H1 (cell line): ENCODE measurements at regions not wholly inside any gene's neighbourhood (a gene's known extent, or its start where the extent isn't known, plus 50 kb on each side); places are given as distances from the start of the nearest gene placed in this dataset.

Experiments
- CTCF ChIA-PET: fragments of 300-600 bp; sonication (Branson Sonifier 250); formaldehyde crosslinking; loops from one replicate; lab custom pipeline; 2021; ENCODE audit not compliant: partially characterized antibody; lab: Charles Lee
- POLR2A ChIA-PET: fragments of 300-600 bp; sonication (Branson Sonifier 250); formaldehyde crosslinking; loops from one replicate; lab custom pipeline; 2021; ENCODE audit warnings: inconsistent platforms; ENCODE audit not compliant: partially characterized antibody; lab: Charles Lee
- DNase-seq, 2 experiments: peaks; one replicate each; pipeline versions ENCODE4 v3.0.0 to v3.0.0-alpha.2; 2010 to 2022; ENCODE audit warnings: low spot score in 2 of 2, low read depth in 1 of 2, mixed read lengths in 1 of 2
- FAIRE-seq: peaks from 2 replicates; lab custom pipeline; 2011; peaks lifted over from hg19 to GRCh38; lab: Jason Lieb, UNC
- H2AFZ ChIP-seq: 2 replicates; pipeline ENCODE4 v1.8.1; 2012; ENCODE audit warnings: low read length, inconsistent platforms
- H2AK5ac ChIP-seq: 2 replicates; pipeline ENCODE4 v1.6.1; 2013; ENCODE audit warnings: low read depth, low read length
- H2BK120ac ChIP-seq: replicated peaks from 2 replicates; pipeline ENCODE3; 2013; ENCODE audit warnings: low read depth, low read length, inconsistent platforms
- H2BK12ac ChIP-seq: 2 replicates; pipeline ENCODE4 v1.6.1; 2013; ENCODE audit warnings: low read depth, low read length
- H2BK15ac ChIP-seq: 2 replicates; pipeline ENCODE4 v1.6.1; 2013; ENCODE audit warnings: low read length
- H2BK20ac ChIP-seq: 2 replicates; pipeline ENCODE4 v1.6.1; 2013; ENCODE audit warnings: low read length
- H2BK5ac ChIP-seq: 2 replicates; pipeline ENCODE4 v1.6.1; 2013; ENCODE audit warnings: low read depth, low read length
- H3K14ac ChIP-seq: 2 replicates; pipeline ENCODE4 v1.6.1; 2013; ENCODE audit warnings: inconsistent platforms; ENCODE audit not compliant: insufficient read length
- H3K18ac ChIP-seq: 2 replicates; pipeline ENCODE4 v1.6.1; 2013; ENCODE audit warnings: low read length; ENCODE audit errors: extremely low read depth
- H3K23ac ChIP-seq: 2 replicates; pipeline ENCODE4 v1.6.1; 2013; ENCODE audit warnings: inconsistent platforms; ENCODE audit not compliant: insufficient read length
- H3K23me2 ChIP-seq: 2 replicates; pipeline ENCODE4 v1.6.1; 2013; ENCODE audit warnings: low read depth, low read length
- H3K27ac ChIP-seq: 2 replicates; pipeline ENCODE4 v1.6.1; 2011; ENCODE audit warnings: low read depth, low read length, inconsistent platforms
- H3K27me3 ChIP-seq, 4 experiments: replicated peaks in 1 of 4; 1 replicate in 1 of 4; 2 replicates in 3 of 4; pipeline versions ENCODE4 v1.6.1 to v1.8.1; 2011 to 2013; ENCODE audit warnings: low read length in 3 of 4, mild to moderate bottlenecking in 3 of 4, inconsistent platforms in 2 of 4, mixed read lengths in 2 of 4, moderate library complexity in 1 of 4; ENCODE audit not compliant: control insufficient read depth in 3 of 4, insufficient read depth in 3 of 4; ENCODE audit errors: extremely low read depth in 1 of 4
- H3K36me3 ChIP-seq, 4 experiments: 2 replicates each; pipeline versions ENCODE4 v1.6.1 to v1.8.1; 2011 to 2013; ENCODE audit warnings: mild to moderate bottlenecking in 4 of 4, low read length in 3 of 4, moderate library complexity in 2 of 4, control low read depth in 1 of 4, inconsistent platforms in 1 of 4; ENCODE audit not compliant: insufficient read depth in 4 of 4, control insufficient read depth in 2 of 4
- H3K4ac ChIP-seq: replicated peaks from 2 replicates; pipeline ENCODE3; 2013; ENCODE audit warnings: low read length, low read depth, mixed read lengths, inconsistent platforms; ENCODE audit not compliant: insufficient read length
- H3K4me1 ChIP-seq, 4 experiments: replicated peaks in 1 of 4; 1 replicate in 1 of 4; 2 replicates in 3 of 4; pipeline versions ENCODE4 v1.6.1 to v1.8.1; 2011 to 2013; ENCODE audit warnings: low read length in 3 of 4, inconsistent platforms in 2 of 4, mixed read lengths in 1 of 4; ENCODE audit not compliant: insufficient read depth in 4 of 4, control insufficient read depth in 3 of 4
- H3K4me2 ChIP-seq, 2 experiments: 2 replicates each; pipeline versions ENCODE4 v1.6.1 to v1.8.1; 2011 to 2013; ENCODE audit warnings: low read depth in 2 of 2, low read length in 2 of 2, control low read depth in 1 of 2, inconsistent platforms in 1 of 2, mild to moderate bottlenecking in 1 of 2; ENCODE audit not compliant: insufficient read depth in 1 of 2
- H3K4me3 ChIP-seq, 4 experiments: fragments of 200-600, 300-600 bp in 1 of 4; sonication (generic), shearing (Covaris generic), sonication (Bioruptor Twin) in 1 of 4; 2 replicates each; pipeline versions ENCODE4 v1.5.1 to v1.8.1; 2011 to 2016; ENCODE audit warnings: low read length in 4 of 4, low read depth in 3 of 4, control low read depth in 2 of 4, inconsistent platforms in 2 of 4, mild to moderate bottlenecking in 2 of 4, mixed read lengths in 1 of 4, moderate library complexity in 1 of 4; ENCODE audit not compliant: insufficient read depth in 2 of 4; ENCODE audit errors: extremely low read depth in 1 of 4
- H3K56ac ChIP-seq: replicated peaks from 2 replicates; pipeline ENCODE3; 2013; ENCODE audit warnings: low read depth, mild to moderate bottlenecking, mixed read lengths, low read length, inconsistent platforms; ENCODE audit not compliant: insufficient read length
- H3K79me1 ChIP-seq: 2 replicates; pipeline ENCODE4 v1.6.1; 2013; ENCODE audit warnings: low read depth, low read length, control low read depth
- H3K79me2 ChIP-seq, 2 experiments: 2 replicates each; pipeline versions ENCODE4 v1.6.1 to v1.8.1; 2012 to 2013; ENCODE audit warnings: low read length in 2 of 2, mild to moderate bottlenecking in 2 of 2, inconsistent platforms in 1 of 2; ENCODE audit not compliant: insufficient read depth in 2 of 2, control insufficient read depth in 1 of 2
- H3K9ac ChIP-seq, 4 experiments: replicated peaks in 1 of 4; 1 replicate in 1 of 4; 2 replicates in 3 of 4; pipeline versions ENCODE4 v1.6.1 to v1.8.1; 2011 to 2013; ENCODE audit warnings: low read depth in 3 of 4, low read length in 3 of 4, control low read depth in 2 of 4, mild to moderate bottlenecking in 2 of 4, moderate library complexity in 2 of 4, inconsistent platforms in 1 of 4; ENCODE audit errors: extremely low read depth in 1 of 4
- H3K9me3 ChIP-seq, 2 experiments: 2 replicates each; pipeline versions ENCODE4 v1.6.1 to v1.8.1; 2012 to 2013; ENCODE audit warnings: mild to moderate bottlenecking in 2 of 2, moderate library complexity in 2 of 2, control low read depth in 1 of 2, inconsistent platforms in 1 of 2, low read depth in 1 of 2, low read length in 1 of 2, mixed read lengths in 1 of 2; ENCODE audit not compliant: insufficient read depth in 2 of 2
- H4K20me1 ChIP-seq, 2 experiments: replicated peaks in 1 of 2; 2 replicates each; pipeline versions ENCODE3 to v1.8.1; 2011 to 2013; ENCODE audit warnings: inconsistent platforms in 2 of 2, low read length in 2 of 2, mild to moderate bottlenecking in 1 of 2; ENCODE audit not compliant: insufficient read depth in 2 of 2, control insufficient read depth in 1 of 2
- H4K5ac ChIP-seq: 2 replicates; pipeline ENCODE4 v1.6.1; 2013; ENCODE audit warnings: low read length, low read depth, mixed read lengths, inconsistent platforms; ENCODE audit not compliant: insufficient read length
- H4K8ac ChIP-seq: 2 replicates; pipeline ENCODE4 v1.8.0; 2013; ENCODE audit warnings: mild to moderate bottlenecking, moderate library complexity, low read length, inconsistent platforms; ENCODE audit not compliant: insufficient read depth; ENCODE audit errors: extremely low read depth
- H4K91ac ChIP-seq: replicated peaks from 2 replicates; pipeline ENCODE3; 2013; ENCODE audit warnings: low read length, mixed read lengths, inconsistent platforms; ENCODE audit not compliant: insufficient read length
- ATF3 ChIP-seq: IDR thresholded peaks from 2 replicates; pipeline ENCODE4 v1.6.1; 2011; ENCODE audit warnings: low read depth, mild to moderate bottlenecking, low read length; ENCODE audit not compliant: insufficient read depth
- BCL11A ChIP-seq, 2 experiments: IDR thresholded peaks; one replicate each; pipeline ENCODE4 v1.6.1; 2011; ENCODE audit warnings: low read depth in 2 of 2, low read length in 2 of 2, mild to moderate bottlenecking in 2 of 2
- TBP ChIP-seq: IDR thresholded peaks from 2 replicates; pipeline ENCODE4 v1.6.1; 2011; ENCODE audit warnings: low read depth, low read length, improper control_type of control experiment
- WGBS, 2 experiments: shearing (Covaris generic) in 1 of 2; methylation state at CpG; one replicate each; pipeline versions ENCODE4 v1.1.6 to v1.1.7; 2013 to 2015; ENCODE audit warnings: low lambda C conversion rate in 2 of 2, mixed read lengths in 2 of 2, inconsistent platforms in 1 of 2, low coverage in 1 of 2, missing lambda C conversion rate in 1 of 2; ENCODE audit not compliant: insufficient replicate concordance in 2 of 2, insufficient coverage in 1 of 2, insufficient read length in 1 of 2; ENCODE audit errors: extremely low coverage in 1 of 2, missing lambda C conversion rate in 1 of 2; 5-methylcytosine and 5-hydroxymethylcytosine counted together

- H2BK120ac ChIP-seq = no peak overlapping the region
- FAIRE-seq = no peak
These were observed 68.4 kb upstream of the SPATA13 start for GRCh38 chr13:24092108-24092507.

More at GRCh38 chr13:24092108-24092507, 68.4 kb upstream of the SPATA13 start:
- POLR2A ChIA-PET = no interaction called here
- Histone ChIP-seq H3K4me2 (no peak overlapping the region), H3K4ac (no peak overlapping the region), H4K8ac (no peak overlapping the region), H3K4me1 (peaks cover 0 to 3% (median 1%) of the 10 kb centered on the region in 4 experiments; a peak in 2 of 7 replicates), H3K36me3 (no peaks in the 10 kb centered on the region), H2BK12ac (no peak overlapping the region), H4K91ac (no peak overlapping the region), H3K9me3 (no peaks in the 10 kb centered on the region), H4K5ac (no peak overlapping the region), H3K79me1 (no peaks in the 10 kb centered on the region), H3K23ac (no peak overlapping the region), H2AK5ac (no peak overlapping the region), H2BK20ac (no peak overlapping the region), H4K20me1 (no peaks in the 10 kb centered on the region), H3K27ac (no peak overlapping the region), H3K56ac (no peak overlapping the region), H2BK5ac (no peak overlapping the region), H2BK15ac (no peak overlapping the region), H3K14ac (no peak overlapping the region), H3K9ac (no peak overlapping the region), H3K27me3 (no peaks in the 10 kb centered on the region), H3K4me3 (no peak overlapping the region), H3K18ac (no peak overlapping the region), H3K79me2 (no peaks in the 10 kb centered on the region), H3K23me2 (no peaks in the 10 kb centered on the region), H2AFZ (no peak overlapping the region)
- 100% methylated on average over 1 of the region's 1 CpG; no CpG with 5 or more reads in 1 of the 2 experiments for WGBS, 2 experiments
- TF ChIP-seq ATF3 (no peak), BCL11A (IDR thresholded peaks at IDR 0.05; ENCODE audit: low read depth in 2 of 2, low read length in 2 of 2) (no peak), TBP (no peak)
- no peak for DNase-seq
- CTCF ChIA-PET = interaction anchor here (0.9 to 1.1 kb wide), 2 partner anchors 7 to 137 kb away, joined by 3 read pairs; no protein-coding TSS in a partner anchor
